ENCODE measurements at regions not wholly inside any gene's neighbourhood (a gene's known extent, or its start where the extent isn't known, plus 50 kb on each side); places are given as distances from the start of the nearest gene placed in this dataset.

GRCh38 chr7:35348611-35349400 is 94.9 kb upstream of the TBX20 start:
- TF ChIP-seq ZFX (IDR thresholded peaks at IDR 0.05) (no peak), CTCF (conservative IDR thresholded peaks at IDR 0.05) (no peak)

GRCh38 chr7:35342786-35343185 is 88.9 kb upstream of the TBX20 start:
- no peak for TF ChIP-seq ZFX (IDR thresholded peaks at IDR 0.05)
- TF ChIP-seq CTCF (conservative IDR thresholded peaks at IDR 0.05) = no peak
- no peak overlapping the region for H3K27ac ChIP-seq

More at GRCh38 chr7:35348611-35349400, 94.9 kb upstream of the TBX20 start:
- no peak overlapping the region for H3K27ac ChIP-seq

- H3K27ac ChIP-seq = no peak overlapping the region
- TF ChIP-seq ZFX (IDR thresholded peaks at IDR 0.05) = no peak
Observed at GRCh38 chr7:35339811-35340210, 85.9 kb upstream of the TBX20 start.

GRCh38 chr7:35336444-35336843 is 82.5 kb upstream of the TBX20 start:
- no peak overlapping the region for H3K27ac ChIP-seq
- TF ChIP-seq CTCF (conservative IDR thresholded peaks at IDR 0.05) (no peak), ZFX (IDR thresholded peaks at IDR 0.05) (no peak)

GRCh38 chr7:35334506-35334905 is 80.6 kb upstream of the TBX20 start:
- no peak for TF ChIP-seq CTCF (conservative IDR thresholded peaks at IDR 0.05)
- no peak for TF ChIP-seq ZFX (IDR thresholded peaks at IDR 0.05)
- H3K27ac ChIP-seq = no peak overlapping the region

GRCh38 chr7:35333265-35333664 is 79.4 kb upstream of the TBX20 start:
- H3K27ac ChIP-seq = no peak overlapping the region
- TF ChIP-seq ZFX (IDR thresholded peaks at IDR 0.05) (no peak), CTCF (conservative IDR thresholded peaks at IDR 0.05) (no peak)

- H3K27ac ChIP-seq = no peak overlapping the region
- no peak for TF ChIP-seq ZFX (IDR thresholded peaks at IDR 0.05)
- no peak for TF ChIP-seq CTCF (conservative IDR thresholded peaks at IDR 0.05)
Observed at GRCh38 chr7:35331730-35332678, 78.1 kb upstream of the TBX20 start.
